ENCODE measurements at regions not wholly inside any gene's neighbourhood (a gene's known extent, or its start where the extent isn't known, plus 50 kb on each side); places are given as distances from the start of the nearest gene placed in this dataset.

- no peak for DNase-seq (ENCODE audit: low spot score)
Measured at GRCh38 chr2:3959372-3959771, 256.0 kb downstream of the DCDC2C start.

GRCh38 chr2:3960106-3960505, 256.7 kb downstream of the DCDC2C start:
- DNase-seq (ENCODE audit: low spot score), result no peak

- no peak for DNase-seq (ENCODE audit: low spot score)
Measured at GRCh38 chr2:3962719-3963118, 259.3 kb downstream of the DCDC2C start.

GRCh38 chr2:3965211-3965610, 261.8 kb downstream of the DCDC2C start:
- DNase-seq (ENCODE audit: low spot score), result no peak

GRCh38 chr2:3965953-3966352, 262.6 kb downstream of the DCDC2C start:
- DNase-seq (ENCODE audit: low spot score), result no peak

- DNase-seq (ENCODE audit: low spot score), result no peak
Measured at GRCh38 chr2:3966470-3966869, 263.1 kb downstream of the DCDC2C start.

GRCh38 chr2:3968736-3969135, 265.4 kb downstream of the DCDC2C start:
- no peak for DNase-seq (ENCODE audit: low spot score)

- no peak for DNase-seq (ENCODE audit: low spot score)
Measured at GRCh38 chr2:3970791-3971651, 267.6 kb downstream of the DCDC2C start.

GRCh38 chr2:3971652-3972192, 268.3 kb downstream of the DCDC2C start:
- DNase-seq (ENCODE audit: low spot score), result no peak

- no peak for DNase-seq (ENCODE audit: low spot score)
Measured at GRCh38 chr2:3972377-3972776, 269.0 kb downstream of the DCDC2C start.

GRCh38 chr2:3974765-3975164, 271.4 kb downstream of the DCDC2C start:
- no peak for DNase-seq (ENCODE audit: low spot score)

GRCh38 chr2:3981446-3981987, 278.1 kb downstream of the DCDC2C start:
- no peak for DNase-seq (ENCODE audit: low spot score)

GRCh38 chr2:3982160-3982559, 278.8 kb downstream of the DCDC2C start:
- DNase-seq (ENCODE audit: low spot score), result no peak

- DNase-seq (ENCODE audit: low spot score), result no peak
Measured at GRCh38 chr2:3986063-3986462, 282.7 kb downstream of the DCDC2C start.

- DNase-seq (ENCODE audit: low spot score), result no peak
Measured at GRCh38 chr2:3986530-3987258, 283.3 kb downstream of the DCDC2C start.

GRCh38 chr2:4002841-4003403, 299.5 kb downstream of the DCDC2C start:
- no peak for DNase-seq (ENCODE audit: low spot score)

- DNase-seq (ENCODE audit: low spot score), result no peak
Measured at GRCh38 chr2:4012197-4012596, 308.8 kb downstream of the DCDC2C start.

GRCh38 chr2:4018535-4018934, 315.2 kb downstream of the DCDC2C start:
- no peak for DNase-seq (ENCODE audit: low spot score)

- DNase-seq (ENCODE audit: low spot score), result no peak
Measured at GRCh38 chr2:4020153-4020552, 316.8 kb downstream of the DCDC2C start.

GRCh38 chr2:4020649-4021048, 317.3 kb downstream of the DCDC2C start:
- no peak for DNase-seq (ENCODE audit: low spot score)

- no peak for DNase-seq (ENCODE audit: low spot score)
Measured at GRCh38 chr2:4024605-4025004, 321.2 kb downstream of the DCDC2C start.

GRCh38 chr2:4029081-4029480, 325.7 kb downstream of the DCDC2C start:
- no peak for DNase-seq (ENCODE audit: low spot score)

Data from mesenteric fat pad (tissue), 1 donor.